ENCODE measurements at regions not wholly inside any gene's neighbourhood (a gene's known extent, or its start where the extent isn't known, plus 50 kb on each side); places are given as distances from the start of the nearest gene placed in this dataset.
"Not testable (repeated sequence)": the region's sequence is repeated elsewhere in the genome, so short reads cannot be mapped to it uniquely, and the experiment has no call there.

DNA sequence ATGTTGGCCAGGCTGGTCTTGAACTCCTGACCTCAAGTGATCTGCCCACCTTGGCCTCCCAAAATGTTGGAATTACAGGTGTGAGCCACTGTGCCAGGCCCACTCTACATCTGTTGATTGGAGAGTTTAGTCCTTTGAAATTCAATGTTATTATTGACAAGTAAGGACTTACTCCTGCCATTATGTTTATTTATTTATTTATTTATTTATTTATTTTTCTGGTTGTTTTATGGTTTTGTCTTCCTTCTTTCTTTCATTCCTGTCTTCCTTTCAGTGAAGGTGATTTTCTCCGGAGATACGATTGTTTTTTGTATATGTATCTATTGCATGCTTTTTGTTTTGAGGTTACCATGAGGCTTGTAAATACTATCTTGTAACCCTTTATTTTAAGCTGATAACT lies 602.6 kb downstream of the EPM2A start:
- DNase-seq = no peak

GRCh38 chr6:145135702-145136101 lies 599.6 kb downstream of the EPM2A start:
- DNase-seq = no peak

- DNase-seq = no peak
These were observed 597.9 kb downstream of the EPM2A start for GRCh38 chr6:145137425-145137824.

DNA sequence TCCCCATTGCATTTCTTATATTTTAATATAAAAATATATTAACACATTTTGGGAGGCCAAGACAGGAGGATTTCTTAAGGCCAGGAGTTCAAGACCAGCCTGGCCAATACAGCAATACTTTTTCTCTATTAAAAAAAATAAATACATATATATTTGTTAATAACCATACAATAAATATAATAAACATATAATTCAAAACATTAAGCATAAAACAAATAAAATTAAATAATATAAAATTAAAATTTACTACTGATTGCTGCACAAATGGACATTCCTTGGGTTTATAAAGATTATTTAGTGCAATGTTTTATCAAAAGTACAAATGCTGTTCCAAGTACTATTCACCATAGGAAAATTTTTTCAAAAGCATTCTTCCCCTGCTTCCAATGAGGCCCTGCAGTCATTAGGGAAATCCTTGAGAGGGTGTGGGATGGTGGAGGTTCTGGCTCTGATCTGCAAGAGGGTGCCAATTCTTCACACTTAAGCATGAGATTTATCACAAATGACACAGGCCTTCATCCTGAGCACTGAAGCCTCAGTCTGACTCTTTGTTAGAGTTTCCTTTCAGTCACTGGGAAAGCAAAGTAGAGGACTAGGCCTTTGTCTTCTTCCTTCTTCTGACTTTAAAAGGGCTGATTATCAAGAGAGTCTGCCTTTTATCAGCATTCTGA lies 596.7 kb downstream of the EPM2A start:
- no peak for DNase-seq

GRCh38 chr6:145139140-145139850 lies 596.0 kb downstream of the EPM2A start:
- no peak for DNase-seq

GRCh38 chr6:145139895-145140294 lies 595.4 kb downstream of the EPM2A start:
- no peak for DNase-seq

- no peak for DNase-seq
These were observed 593.7 kb downstream of the EPM2A start for GRCh38 chr6:145141572-145141971.

DNA sequence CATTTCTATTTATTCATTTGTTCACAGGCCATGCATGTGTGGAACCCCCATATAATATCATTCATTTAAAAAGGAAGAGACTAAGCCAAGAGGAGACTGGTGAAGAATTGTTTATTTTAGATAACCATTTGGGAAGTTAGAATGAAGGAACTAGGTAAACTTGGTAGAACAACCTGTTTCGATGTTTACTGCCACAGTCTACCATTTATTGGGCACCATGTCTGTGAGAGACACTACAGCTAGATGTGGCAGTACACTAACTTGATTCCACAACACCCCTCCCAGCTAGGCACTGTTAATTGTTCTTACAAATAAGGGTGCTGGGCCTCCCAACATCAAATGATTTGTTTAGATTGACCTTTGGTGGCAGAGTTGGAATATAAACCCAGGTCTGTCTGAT lies 592.4 kb downstream of the EPM2A start:
- DNase-seq = no peak

- DNase-seq = no peak
These were observed 591.9 kb downstream of the EPM2A start for GRCh38 chr6:145143379-145143778.

DNA sequence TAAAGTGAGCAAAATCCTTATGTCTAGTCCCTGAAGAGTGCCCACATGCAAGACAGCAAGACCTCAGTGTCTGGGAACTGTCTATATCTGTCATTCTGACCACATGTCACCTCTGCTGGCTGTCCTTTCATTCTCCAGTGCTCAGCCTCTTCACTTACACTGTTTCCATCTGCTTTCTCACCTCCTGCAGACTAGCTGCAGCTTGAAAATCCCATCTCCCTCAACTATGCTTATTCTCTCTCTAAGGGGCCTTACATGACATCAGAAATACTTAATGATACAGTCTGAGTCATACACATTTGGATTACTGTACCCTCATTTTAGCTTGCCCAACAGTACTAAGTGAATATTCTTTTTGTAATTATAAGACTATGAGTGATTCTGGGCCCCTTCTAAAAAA lies 587.8 kb downstream of the EPM2A start:
- no peak for DNase-seq

- no peak for DNase-seq
These were observed 587.2 kb downstream of the EPM2A start for GRCh38 chr6:145147981-145148749.

DNA sequence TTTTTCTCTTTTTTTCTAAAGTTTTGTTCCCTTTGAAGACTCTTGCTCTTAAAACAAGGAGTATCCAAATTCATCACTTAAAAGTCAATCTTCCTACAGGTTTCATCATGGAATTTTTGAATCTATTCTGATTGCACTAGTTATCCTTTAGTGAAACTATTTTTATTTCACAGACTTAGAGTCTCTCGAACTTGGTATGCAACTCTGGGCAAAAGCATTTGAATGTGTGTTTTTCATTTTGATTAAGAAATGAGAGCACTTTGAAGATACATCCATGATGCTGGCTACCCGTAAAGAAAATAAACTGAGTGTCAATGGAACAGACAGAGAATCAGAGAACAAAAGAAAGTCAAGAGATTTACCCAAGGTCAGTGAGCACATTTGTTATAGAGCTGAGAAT lies 586.5 kb downstream of the EPM2A start:
- DNase-seq = no peak

DNA sequence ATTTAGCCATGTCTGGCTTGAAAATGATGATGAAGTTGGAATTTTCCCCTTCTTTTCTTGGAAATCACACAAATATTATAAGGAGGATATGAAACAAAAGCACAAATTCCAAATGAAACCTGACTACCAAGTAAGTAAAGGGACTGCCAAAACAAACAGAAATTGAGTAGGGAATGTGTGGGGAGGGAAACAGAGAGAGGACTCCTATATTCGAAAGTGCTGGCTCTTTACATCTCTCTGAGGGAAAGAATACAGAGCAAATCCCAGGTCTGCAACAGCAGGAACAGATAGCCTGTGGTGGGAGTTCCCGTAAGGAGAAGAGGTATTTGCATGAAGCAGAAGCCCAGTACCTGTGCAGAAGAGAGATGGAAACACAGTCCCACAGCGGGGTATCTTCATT lies 583.7 kb downstream of the EPM2A start:
- DNase-seq = no peak

DNA sequence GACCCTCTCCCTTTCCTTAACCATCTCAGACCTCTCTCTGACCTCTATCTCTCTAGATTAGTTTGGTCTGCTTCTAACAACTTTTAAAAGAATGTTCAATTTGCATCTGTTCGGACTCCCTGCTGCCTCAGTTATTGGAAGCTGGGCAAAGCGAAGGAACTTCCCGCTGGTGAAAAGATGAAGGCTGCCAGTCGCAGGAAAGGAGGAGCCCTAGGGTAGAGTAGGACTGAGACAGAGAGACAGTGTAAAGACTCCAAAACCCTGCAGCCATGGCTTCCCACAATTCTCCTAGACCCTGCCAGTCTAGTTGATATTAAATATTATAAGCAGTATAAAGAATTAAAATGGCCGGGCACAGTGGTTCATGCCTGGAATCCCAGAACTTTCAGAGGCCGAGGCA lies 581.8 kb downstream of the EPM2A start:
- no peak for DNase-seq

DNA sequence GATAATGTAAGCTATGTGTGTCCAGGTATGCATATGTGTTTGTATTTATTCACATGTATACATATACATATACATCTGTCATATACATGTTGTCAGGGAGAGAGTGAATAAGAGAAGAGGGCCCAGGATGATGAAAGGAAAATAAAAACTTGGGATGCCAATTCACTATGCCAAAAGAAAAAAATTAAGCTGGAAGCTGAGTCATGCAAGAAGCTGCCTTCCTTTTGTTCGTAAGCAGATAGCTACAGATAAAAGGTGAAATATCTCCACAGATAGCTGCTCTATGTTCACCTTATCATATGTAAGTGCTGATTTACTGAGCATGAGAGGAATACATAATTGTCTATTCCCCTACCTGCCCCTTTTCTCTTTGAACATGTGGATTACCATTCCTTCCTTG lies 579.9 kb downstream of the EPM2A start:
- no peak for DNase-seq

DNA sequence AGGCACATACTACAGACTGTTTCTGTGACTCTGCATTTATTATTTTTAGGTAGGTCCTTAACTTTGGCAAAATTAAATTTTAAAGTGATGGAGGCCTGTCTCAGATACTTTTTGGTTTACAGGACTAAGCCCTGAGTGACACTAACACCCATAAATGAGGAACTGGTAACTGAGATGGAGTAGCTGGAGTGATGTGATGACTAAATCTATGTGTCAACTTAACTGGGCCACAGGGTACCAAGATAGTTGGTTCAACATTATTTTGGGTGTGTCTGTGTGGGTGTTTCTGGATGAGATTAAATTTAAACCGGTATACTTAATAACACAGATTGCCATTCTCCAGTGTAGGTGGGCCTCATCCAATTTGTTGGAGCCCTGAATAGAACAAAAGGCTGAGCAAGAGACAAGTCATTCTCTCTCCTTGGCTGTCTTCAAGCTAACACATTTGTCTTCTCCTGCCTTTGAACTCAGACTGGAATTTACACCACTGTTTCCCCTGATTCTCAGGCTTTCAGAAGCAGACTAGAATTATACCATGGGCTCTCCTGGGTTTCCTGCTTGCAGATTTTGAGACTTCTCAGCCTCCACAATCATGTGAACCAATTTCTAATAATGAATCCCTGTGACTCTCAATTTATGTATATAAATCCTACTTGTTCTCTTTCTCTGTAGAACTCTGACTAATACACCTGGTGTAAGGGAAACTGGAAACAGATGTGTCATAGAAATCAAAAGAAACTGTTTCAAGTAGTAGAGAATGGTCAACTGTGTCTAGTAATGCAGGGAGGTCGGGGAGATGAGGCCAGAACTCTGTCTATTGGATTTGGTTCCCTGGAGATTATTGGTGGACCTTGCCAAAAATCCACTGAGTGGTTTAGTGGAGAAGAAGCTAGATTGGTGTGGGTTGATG lies 579.2 kb downstream of the EPM2A start:
- no peak for DNase-seq

DNA sequence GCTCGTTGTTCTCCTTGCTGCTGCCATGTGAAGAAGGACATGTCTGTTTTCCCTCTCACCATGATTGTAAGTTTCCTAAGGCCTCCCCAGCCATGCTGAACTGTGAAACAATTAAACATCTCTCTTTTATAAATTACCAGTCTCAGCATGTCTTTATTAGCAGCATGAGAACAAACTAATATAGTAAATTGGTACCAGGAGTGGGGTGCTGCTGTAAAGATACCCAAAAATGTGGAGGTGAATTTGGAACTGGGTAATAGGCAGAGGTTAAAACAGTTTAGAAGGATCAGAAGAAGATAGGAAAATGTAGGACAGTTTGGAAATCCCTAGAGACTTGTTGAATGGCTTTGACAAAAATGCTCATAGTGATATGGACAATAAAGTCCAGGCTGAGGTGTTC lies 576.7 kb downstream of the EPM2A start:
- DNase-seq = not testable (repeated sequence)

GRCh38 chr6:145159921-145160320 lies 575.4 kb downstream of the EPM2A start:
- no peak for DNase-seq

DNA sequence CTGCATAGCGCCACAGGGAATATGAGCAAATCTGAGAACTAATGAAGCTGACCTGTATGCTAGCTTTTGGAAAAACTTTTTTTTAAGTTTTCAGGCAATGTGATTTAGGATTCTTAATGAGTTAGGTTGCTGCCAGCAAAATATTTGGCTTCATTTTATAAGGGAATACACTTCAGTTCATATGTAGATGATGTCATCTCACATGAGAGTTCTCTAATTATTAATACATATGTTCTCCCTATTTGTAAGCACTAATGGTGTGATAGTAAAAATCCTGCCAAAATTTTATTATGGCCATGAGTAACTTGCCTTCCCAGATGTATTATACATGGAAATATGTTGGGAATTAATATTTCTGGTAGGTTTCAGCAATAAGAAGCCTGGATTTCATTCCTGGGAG lies 573.8 kb downstream of the EPM2A start:
- DNase-seq = no peak

DNA sequence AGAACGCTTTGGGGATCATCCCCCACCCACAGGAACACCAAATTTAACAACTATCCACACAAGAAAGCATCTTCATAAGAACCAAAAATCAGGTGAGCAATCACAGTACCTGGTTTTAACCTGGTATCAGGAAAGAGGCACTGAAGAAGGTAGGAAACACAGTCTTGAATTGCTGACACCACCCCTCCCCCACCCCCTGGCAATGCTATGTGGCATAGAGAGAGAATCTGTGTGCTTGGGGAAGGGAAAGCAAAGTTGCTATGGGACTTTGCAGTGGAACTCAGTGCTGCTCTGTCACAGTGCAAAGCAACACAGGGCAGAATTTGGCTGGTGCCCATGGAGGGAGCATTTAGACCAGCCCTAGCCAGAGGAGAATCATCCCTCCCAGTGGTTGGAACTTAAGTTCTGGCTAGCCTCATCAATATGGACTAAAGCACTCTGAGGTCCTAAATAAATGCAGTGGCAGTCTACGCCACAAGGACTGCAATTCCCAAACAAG lies 565.5 kb downstream of the EPM2A start:
- DNase-seq = no peak

GRCh38 chr6:145175470-145175869 lies 559.9 kb downstream of the EPM2A start:
- no peak for DNase-seq

DNA sequence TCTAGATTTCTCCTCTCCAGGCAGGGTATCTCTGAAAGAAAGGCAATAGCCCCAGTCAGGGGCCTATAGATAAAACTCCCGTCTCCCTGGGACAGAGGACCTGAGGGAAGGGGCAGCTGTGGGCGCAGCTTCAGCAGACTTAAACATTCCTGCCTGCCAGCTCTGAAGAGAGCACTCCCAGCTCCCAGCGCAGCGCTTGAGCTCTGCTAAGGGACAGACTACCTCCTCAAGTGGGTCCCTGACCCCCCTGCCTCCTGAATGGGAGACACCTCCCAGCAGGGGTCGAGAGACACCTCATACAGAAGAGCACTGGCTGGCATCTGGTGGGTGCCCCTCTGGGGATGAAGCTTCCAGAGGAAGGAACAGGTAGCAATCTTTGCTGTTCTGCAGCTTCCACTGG lies 556.9 kb downstream of the EPM2A start:
- DNase-seq = no peak
